ENCODE measurements at regions not wholly inside any gene's neighbourhood (a gene's known extent, or its start where the extent isn't known, plus 50 kb on each side); places are given as distances from the start of the nearest gene placed in this dataset.
A peak's percentile ranks its signal among the peaks of the same experiment; 100 is the strongest.
"Not testable (repeated sequence)": the region's sequence is repeated elsewhere in the genome, so short reads cannot be mapped to it uniquely, and the experiment has no call there.

- DNase-seq: no peak
Observed at GRCh38 chr2:2614452-2614851, 283.4 kb upstream of the MYT1L start.

- peak; percentile 94 for DNase-seq
Observed at GRCh38 chr2:2613279-2614199, 282.5 kb upstream of the MYT1L start.

GRCh38 chr2:2610751-2611150 lies 279.7 kb upstream of the MYT1L start:
- no peak for DNase-seq

- no peak for DNase-seq
Observed at GRCh38 chr2:2600366-2600765, 269.3 kb upstream of the MYT1L start.

- no peak for DNase-seq
Observed at GRCh38 chr2:2599441-2599840, 268.4 kb upstream of the MYT1L start.

- peak; percentile 5 for DNase-seq
Observed at GRCh38 chr2:2597712-2598111, 266.6 kb upstream of the MYT1L start.

GRCh38 chr2:2591542-2591940 lies 260.5 kb upstream of the MYT1L start:
- DNase-seq: no peak

- no peak for DNase-seq
Observed at GRCh38 chr2:2590841-2591541, 259.9 kb upstream of the MYT1L start.

GRCh38 chr2:2590141-2590540 lies 259.1 kb upstream of the MYT1L start:
- no peak for DNase-seq

- DNase-seq: no peak
Observed at GRCh38 chr2:2588777-2589176, 257.7 kb upstream of the MYT1L start.

GRCh38 chr2:2587354-2587753 lies 256.3 kb upstream of the MYT1L start:
- DNase-seq: no peak

- no peak for DNase-seq
Observed at GRCh38 chr2:2586931-2587330, 255.9 kb upstream of the MYT1L start.

- DNase-seq: no peak
Observed at GRCh38 chr2:2586068-2586776, 255.1 kb upstream of the MYT1L start.

GRCh38 chr2:2582998-2583545 lies 252.0 kb upstream of the MYT1L start:
- no peak for DNase-seq

- DNase-seq: no peak
Observed at GRCh38 chr2:2581331-2582159, 250.5 kb upstream of the MYT1L start.

GRCh38 chr2:2580841-2581240 lies 249.8 kb upstream of the MYT1L start:
- not testable (repeated sequence) for DNase-seq

GRCh38 chr2:2580341-2580740 lies 249.3 kb upstream of the MYT1L start:
- DNase-seq: no peak

GRCh38 chr2:2579814-2580213 lies 248.7 kb upstream of the MYT1L start:
- no peak for DNase-seq

- DNase-seq: no peak
Observed at GRCh38 chr2:2577407-2577831, 246.3 kb upstream of the MYT1L start.

GRCh38 chr2:2575870-2576386 lies 244.9 kb upstream of the MYT1L start:
- no peak for DNase-seq

GRCh38 chr2:2575181-2575577 lies 244.1 kb upstream of the MYT1L start:
- DNase-seq: no peak
